Gastroesophageal sphincter (tissue), 4 donors: ENCODE measurements at regions not wholly inside any gene's neighbourhood (a gene's known extent, or its start where the extent isn't known, plus 50 kb on each side); places are given as distances from the start of the nearest gene placed in this dataset.
A peak's percentile ranks its signal among the peaks of the same experiment; 100 is the strongest.

Source experiments
- ATAC-seq: fragments of 150-250 bp; one replicate; pipeline ENCODE4 v1.9.1; 2016; ENCODE audit warnings: mild to moderate bottlenecking, moderate library complexity
- H3K27ac ChIP-seq, 4 donors: fragments of 200-600 bp; sonication (generic) in 3 of 4; 1 replicate in 3 of 4; 2 replicates in 1 of 4; pipeline ENCODE4 v1.5.1; 2016 to 2019
- H3K27me3 ChIP-seq: fragments of 200-600 bp; sonication (generic); one replicate; pipeline ENCODE4 v1.5.1; 2019
- H3K36me3 ChIP-seq, 2 donors: fragments of 200-600 bp; sonication (generic); one replicate each; pipeline ENCODE4 v1.5.1; 2019; ENCODE audit warnings: control low read depth in 1 of 2
- H3K4me1 ChIP-seq, 3 donors: fragments of 200-600 bp; sonication (generic); 1 replicate in 2 of 3; 2 replicates in 1 of 3; pipeline ENCODE4 v1.5.1; 2016 to 2019; ENCODE audit warnings: control low read depth in 2 of 3
- H3K4me3 ChIP-seq, 2 donors: fragments of 200-600 bp; sonication (generic); one replicate each; pipeline ENCODE4 v1.5.1; 2019; ENCODE audit warnings: mild to moderate bottlenecking in 1 of 2, moderate library complexity in 1 of 2
- H3K9me3 ChIP-seq, 3 donors: fragments of 200-600 bp; sonication (generic); one replicate each; pipeline ENCODE4 v1.5.1; 2017 to 2019; ENCODE audit warnings: control low read depth in 2 of 3
- CTCF ChIP-seq, 4 experiments: fragments of 200-600 bp in 2 of 4; fragments of 450-650 bp in 2 of 4; sonication (generic) in 1 of 4; IDR thresholded peaks; one replicate each; pipeline ENCODE4 v1.5.1; 2017 to 2019; ENCODE audit warnings: antibody characterized with exemption in 4 of 4, mild to moderate bottlenecking in 2 of 4, moderate library complexity in 2 of 4
- EP300 ChIP-seq: sonication (generic); formaldehyde crosslinking; IDR thresholded peaks from one replicate; pipeline ENCODE4 v1.6.1; 2017; ENCODE audit warnings: antibody characterized with exemption, mild to moderate bottlenecking
- POLR2A ChIP-seq, 2 donors: fragments of 450-650 bp; IDR thresholded peaks; one replicate each; pipeline ENCODE4 v1.6.1; 2017; ENCODE audit warnings: antibody characterized with exemption in 2 of 2, mild to moderate bottlenecking in 2 of 2, moderate library complexity in 1 of 2
- POLR2AphosphoS5 ChIP-seq: sonication (generic); formaldehyde crosslinking; IDR thresholded peaks from one replicate; pipeline ENCODE4 v1.6.1; 2017; ENCODE audit warnings: antibody characterized with exemption
- WGBS, 2 donors: methylation state at CpG; one replicate each; pipeline ENCODE4 v1.1.5; 2018; ENCODE audit warnings: low coverage in 1 of 2; 5-methylcytosine and 5-hydroxymethylcytosine counted together

- Histone ChIP-seq H3K4me3 (no peak overlapping the region), H3K36me3 (no peaks in the 10 kb centered on the region), H3K4me1 (peaks cover 0 to 21% (median 0%) of the 10 kb centered on the region in 3 donors), H3K27me3 (no peaks in the 10 kb centered on the region), H3K9me3 (no peaks in the 10 kb centered on the region), H3K27ac (no peak overlapping the region)
- 69 to 73% methylated on average over 2 of the region's 2 CpGs for WGBS, 2 donors
- no peak for ATAC-seq
- TF ChIP-seq POLR2A (IDR thresholded peaks at IDR 0.05), result no peak
- TF ChIP-seq EP300, result no peak
- TF ChIP-seq POLR2AphosphoS5, result no peak
- TF ChIP-seq CTCF (IDR thresholded peaks at IDR 0.05), result no peak
These were observed 210.1 kb upstream of the PTGFR start for GRCh38 chr1:78280626-78281025.

- Histone ChIP-seq H3K27me3 (no peaks in the 10 kb centered on the region), H3K4me3 (no peak overlapping the region), H3K9me3 (no peaks in the 10 kb centered on the region), H3K36me3 (no peaks in the 10 kb centered on the region), H3K27ac (no peak overlapping the region), H3K4me1 (peaks cover 0 to 13% (median 0%) of the 10 kb centered on the region in 3 donors)
- 40 to 100% methylated on average over 1 of the region's 1 CpG for WGBS, 2 donors
- ATAC-seq, result no peak
- TF ChIP-seq POLR2AphosphoS5 (no peak), EP300 (no peak), CTCF (IDR thresholded peaks at IDR 0.05) (no peak), POLR2A (IDR thresholded peaks at IDR 0.05) (no peak)
These were observed 209.2 kb upstream of the PTGFR start for GRCh38 chr1:78281580-78281979.

GRCh38 chr1:78283691-78284090, 207.1 kb upstream of the PTGFR start:
- Histone ChIP-seq H3K9me3 (no peaks in the 10 kb centered on the region), H3K27ac (no peak overlapping the region), H3K36me3 (no peaks in the 10 kb centered on the region), H3K4me1 (peaks cover 0 to 13% (median 0%) of the 10 kb centered on the region in 3 donors), H3K27me3 (no peaks in the 10 kb centered on the region), H3K4me3 (no peak overlapping the region)
- TF ChIP-seq POLR2AphosphoS5, result no peak
- no peak for ATAC-seq
- WGBS, 2 donors, result 11 to 14% methylated on average over 2 of the region's 2 CpGs

- H3K27me3 ChIP-seq, result no peaks in the 10 kb centered on the region
- no peaks in the 10 kb centered on the region for H3K36me3 ChIP-seq
- peaks cover 0 to 11% (median 0%) of the 10 kb centered on the region in 3 donors for H3K4me1 ChIP-seq
- no peak overlapping the region for H3K4me3 ChIP-seq
- 17% methylated on average over 1 of the region's 1 CpG; no CpG with 5 or more reads in 1 of the 2 donors for WGBS, 2 donors
- H3K27ac ChIP-seq, result no peak overlapping the region
- ATAC-seq, result peak; percentile 86
- no peaks in the 10 kb centered on the region for H3K9me3 ChIP-seq
- no peak for TF ChIP-seq CTCF (IDR thresholded peaks at IDR 0.05)
- TF ChIP-seq EP300, result no peak
- no peak for TF ChIP-seq POLR2AphosphoS5
- TF ChIP-seq POLR2A (IDR thresholded peaks at IDR 0.05), result no peak
These were observed 206.4 kb upstream of the PTGFR start for GRCh38 chr1:78284354-78284753.

GRCh38 chr1:78286686-78287085, 204.1 kb upstream of the PTGFR start:
- peaks cover 0 to 10% (median 0%) of the 10 kb centered on the region in 3 donors for H3K4me1 ChIP-seq
- H3K27ac ChIP-seq, result no peak overlapping the region
- 49 to 70% methylated on average over 2 to 3 of the region's 3 CpGs for WGBS, 2 donors
- H3K36me3 ChIP-seq, result no peaks in the 10 kb centered on the region
- H3K4me3 ChIP-seq, result no peak overlapping the region
- H3K9me3 ChIP-seq, result no peaks in the 10 kb centered on the region
- TF ChIP-seq POLR2AphosphoS5, result no peak
- no peak for TF ChIP-seq CTCF (IDR thresholded peaks at IDR 0.05)
- TF ChIP-seq POLR2A (IDR thresholded peaks at IDR 0.05), result no peak
- TF ChIP-seq EP300, result no peak
- H3K27me3 ChIP-seq, result no peaks in the 10 kb centered on the region
- no peak for ATAC-seq
